Umbilical cord (tissue), 1 donor: ENCODE measurements at regions not wholly inside any gene's neighbourhood (a gene's known extent, or its start where the extent isn't known, plus 50 kb on each side); places are given as distances from the start of the nearest gene placed in this dataset.
"Not testable (repeated sequence)": the region's sequence is repeated elsewhere in the genome, so short reads cannot be mapped to it uniquely, and the experiment has no call there.

Experiments
- DNase-seq: peaks from one replicate; pipeline ENCODE4 v3.0.0-alpha.2; 2015; ENCODE audit warnings: low spot score

- not testable (repeated sequence) for DNase-seq
These were observed 253.2 kb downstream of the MTERF1 start for GRCh38 chr7:91627324-91627723.

DNA sequence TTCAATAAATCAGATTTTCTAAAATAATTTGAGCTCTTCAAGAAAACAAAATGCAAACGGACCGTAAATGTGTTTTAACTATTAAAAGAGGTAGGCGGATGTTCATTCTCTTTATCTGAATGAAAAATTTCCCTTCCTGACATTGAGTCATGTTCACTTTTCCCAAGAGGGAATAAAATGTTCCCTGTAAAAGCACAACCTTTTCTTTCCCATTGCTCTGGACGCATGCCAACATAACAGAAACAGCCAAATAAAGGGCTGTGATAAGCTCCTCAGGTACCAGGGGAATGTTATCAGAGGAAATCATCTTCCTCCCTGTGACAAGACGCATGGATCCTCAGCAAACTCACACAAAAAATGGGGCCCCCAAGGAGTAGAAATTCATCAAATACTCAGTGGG is 251.8 kb downstream of the MTERF1 start:
- DNase-seq = peak; percentile 50

GRCh38 chr7:91630581-91631380 is 249.7 kb downstream of the MTERF1 start:
- DNase-seq = no peak

DNA sequence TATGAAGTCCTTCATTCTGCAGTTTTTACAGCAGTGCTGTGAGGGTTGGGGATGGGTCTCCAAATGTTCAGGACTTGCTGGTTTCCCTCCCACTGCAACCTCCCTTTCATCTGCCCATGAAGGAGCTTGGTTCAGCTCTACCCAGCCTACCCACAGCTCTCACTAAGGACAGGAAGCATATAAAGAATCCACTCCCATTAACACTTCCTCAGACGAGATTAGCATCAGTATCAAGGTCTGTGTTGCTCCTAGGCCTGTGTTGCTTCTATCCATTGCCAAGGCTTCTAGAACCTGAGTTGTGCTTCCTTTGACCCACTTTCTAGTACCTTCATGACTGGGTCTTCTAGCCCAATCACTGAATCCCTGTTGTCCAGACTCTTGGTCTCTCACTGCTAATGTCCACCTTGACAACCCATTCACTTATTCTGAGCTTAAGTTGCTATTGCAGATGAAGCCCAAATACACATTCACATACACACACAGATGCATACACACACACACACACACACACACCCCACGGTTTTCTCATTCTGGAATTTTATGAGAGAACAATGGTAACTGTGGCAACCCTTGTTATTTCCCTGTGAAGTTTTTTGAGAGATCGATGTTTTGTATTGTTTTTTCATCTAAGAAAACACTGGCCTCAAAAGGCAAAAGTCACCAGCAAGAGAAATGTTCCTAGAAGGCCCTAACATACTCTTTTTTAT is 248.1 kb downstream of the MTERF1 start:
- DNase-seq = no peak

DNA sequence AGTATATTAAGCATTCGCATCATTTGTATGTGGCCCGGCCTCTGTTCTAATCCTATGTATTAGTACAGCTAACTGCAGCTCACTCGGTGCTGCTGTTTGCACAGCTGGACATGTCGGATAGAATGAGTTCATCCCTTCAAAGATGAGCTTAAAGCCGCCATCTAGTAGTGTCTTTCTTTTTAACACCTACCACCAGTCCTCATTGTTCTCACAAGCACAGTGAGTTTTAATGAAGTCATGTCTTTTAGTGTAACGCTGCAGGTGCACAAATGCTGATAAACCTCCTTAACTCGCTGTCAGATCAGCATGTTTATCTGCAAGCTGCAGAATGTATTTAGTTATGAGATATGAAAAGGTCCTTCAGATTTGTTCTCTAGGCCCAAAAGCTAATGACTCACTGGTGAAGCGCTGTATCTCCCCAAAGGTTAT is 247.5 kb downstream of the MTERF1 start:
- DNase-seq = no peak

DNA sequence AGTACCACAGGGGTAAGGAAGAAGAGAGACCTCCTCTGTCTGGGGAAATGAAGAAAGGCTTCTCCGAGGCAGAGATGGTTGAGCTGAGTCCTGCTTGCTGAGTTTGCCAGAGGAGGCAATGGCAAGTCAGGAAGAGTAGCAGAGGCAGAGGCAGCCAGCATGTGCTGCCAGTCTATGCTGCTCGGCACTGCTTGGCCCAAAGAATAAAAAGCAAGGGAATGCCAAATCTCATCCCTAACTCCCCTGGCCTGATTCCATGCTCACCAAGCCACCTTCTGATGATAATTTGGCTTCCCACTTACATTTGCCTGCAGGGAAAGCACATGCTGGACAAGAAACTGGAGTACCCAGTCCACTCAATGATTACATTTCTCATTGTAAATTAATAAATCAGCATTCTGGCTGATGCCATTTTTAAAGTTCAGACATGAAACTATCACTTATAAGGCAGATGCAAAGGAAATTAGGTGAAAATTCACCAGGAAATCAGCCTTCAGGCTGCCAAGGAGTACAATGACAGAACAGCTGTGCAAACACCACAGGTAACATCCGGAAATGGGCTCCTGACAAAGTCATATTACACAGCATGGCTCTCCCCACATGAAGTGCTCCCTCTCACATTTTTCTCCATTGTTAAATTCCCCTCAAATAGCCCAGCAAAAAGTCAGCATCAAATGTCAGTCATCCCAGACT is 245.9 kb downstream of the MTERF1 start:
- no peak for DNase-seq

GRCh38 chr7:91636129-91636724 is 244.3 kb downstream of the MTERF1 start:
- DNase-seq = peak; percentile 13

- DNase-seq = no peak
These were observed 243.8 kb downstream of the MTERF1 start for GRCh38 chr7:91636728-91637127.

GRCh38 chr7:91644256-91644655 is 236.2 kb downstream of the MTERF1 start:
- DNase-seq = peak; percentile 72

DNA sequence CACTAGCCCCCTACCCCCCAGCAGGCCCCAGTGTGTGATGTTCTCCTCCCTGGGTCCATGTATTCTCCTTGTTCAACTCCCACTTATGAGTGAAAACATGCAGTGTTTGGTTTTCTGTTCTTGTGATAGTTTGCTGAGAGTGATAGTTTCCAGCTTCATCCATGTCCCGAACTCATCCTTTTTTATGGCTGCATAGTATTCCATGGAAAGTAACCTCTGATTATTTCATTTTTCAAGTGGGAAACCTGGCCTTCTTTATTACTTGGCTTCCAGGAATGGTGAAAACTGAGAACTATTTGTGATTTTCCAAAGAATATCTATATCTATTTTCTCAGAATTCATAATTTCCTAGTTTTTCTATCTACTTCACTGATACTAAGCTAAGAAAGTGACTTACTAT is 235.0 kb downstream of the MTERF1 start:
- no peak for DNase-seq

GRCh38 chr7:91651986-91652385 is 228.5 kb downstream of the MTERF1 start:
- no peak for DNase-seq

DNA sequence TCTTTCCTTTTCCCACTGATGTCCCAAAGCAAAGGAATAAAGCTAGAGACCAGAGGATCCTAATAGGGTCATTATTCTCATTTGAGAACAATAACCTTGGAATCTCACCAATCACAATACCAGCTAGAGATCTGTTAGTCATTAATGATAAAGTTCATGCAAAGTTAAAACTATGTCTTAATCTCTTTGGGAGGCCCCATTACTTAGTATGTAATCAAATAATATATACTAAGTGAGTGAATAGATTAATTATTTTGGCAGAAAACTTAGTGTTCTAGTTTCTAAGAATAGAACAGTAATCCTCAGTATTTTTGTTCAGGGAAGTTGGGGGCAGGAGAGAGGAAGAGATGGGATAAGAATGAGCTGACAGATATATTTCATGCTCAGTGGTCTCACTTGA is 227.2 kb downstream of the MTERF1 start:
- no peak for DNase-seq

DNA sequence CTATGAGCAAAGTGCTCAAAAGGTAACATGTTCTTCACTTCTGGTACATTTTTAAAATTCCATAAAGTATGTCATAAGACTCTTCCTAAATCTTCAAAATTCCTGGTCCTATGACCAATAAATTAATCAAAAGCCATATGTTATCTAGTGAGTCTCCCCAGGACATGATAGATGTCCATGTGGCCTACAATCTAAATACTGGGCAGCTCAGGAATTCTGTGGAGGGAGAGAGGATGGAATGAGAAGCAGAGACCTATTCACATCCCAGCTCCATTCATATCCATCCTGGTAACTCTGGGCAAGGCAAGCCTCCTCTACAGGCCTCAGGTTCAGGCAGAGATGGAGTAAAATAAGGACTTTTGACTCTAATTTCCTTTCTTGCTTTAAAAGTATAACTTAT is 224.8 kb downstream of the MTERF1 start:
- DNase-seq = no peak

GRCh38 chr7:91656541-91657482 is 223.7 kb downstream of the MTERF1 start:
- DNase-seq = peak; percentile 57

- DNase-seq = peak; percentile 65
These were observed 222.9 kb downstream of the MTERF1 start for GRCh38 chr7:91657483-91658071.

- DNase-seq = no peak
These were observed 221.4 kb downstream of the MTERF1 start for GRCh38 chr7:91659096-91659495.

- no peak for DNase-seq
These were observed 219.7 kb downstream of the MTERF1 start for GRCh38 chr7:91660734-91661356.

- no peak for DNase-seq
These were observed 218.8 kb downstream of the MTERF1 start for GRCh38 chr7:91661727-91662126.

- DNase-seq = no peak
These were observed 212.3 kb downstream of the MTERF1 start for GRCh38 chr7:91668217-91668616.

GRCh38 chr7:91671245-91671644 is 209.3 kb downstream of the MTERF1 start:
- no peak for DNase-seq
